Gastroesophageal sphincter (tissue), 4 donors: ENCODE measurements at regions not wholly inside any gene's neighbourhood (a gene's known extent, or its start where the extent isn't known, plus 50 kb on each side); places are given as distances from the start of the nearest gene placed in this dataset.

Experiments used
- ATAC-seq: fragments of 150-250 bp; one replicate; pipeline ENCODE4 v1.9.1; 2016; ENCODE audit warnings: mild to moderate bottlenecking, moderate library complexity
- H3K27ac ChIP-seq, 4 donors: fragments of 200-600 bp; sonication (generic) in 3 of 4; 1 replicate in 3 of 4; 2 replicates in 1 of 4; pipeline ENCODE4 v1.5.1; 2016 to 2019
- H3K27me3 ChIP-seq: fragments of 200-600 bp; sonication (generic); one replicate; pipeline ENCODE4 v1.5.1; 2019
- H3K36me3 ChIP-seq, 2 donors: fragments of 200-600 bp; sonication (generic); one replicate each; pipeline ENCODE4 v1.5.1; 2019; ENCODE audit warnings: control low read depth in 1 of 2
- H3K4me1 ChIP-seq, 3 donors: fragments of 200-600 bp; sonication (generic); 1 replicate in 2 of 3; 2 replicates in 1 of 3; pipeline ENCODE4 v1.5.1; 2016 to 2019; ENCODE audit warnings: control low read depth in 2 of 3
- H3K4me3 ChIP-seq, 2 donors: fragments of 200-600 bp; sonication (generic); one replicate each; pipeline ENCODE4 v1.5.1; 2019; ENCODE audit warnings: mild to moderate bottlenecking in 1 of 2, moderate library complexity in 1 of 2
- H3K9me3 ChIP-seq, 3 donors: fragments of 200-600 bp; sonication (generic); one replicate each; pipeline ENCODE4 v1.5.1; 2017 to 2019; ENCODE audit warnings: control low read depth in 2 of 3
- CTCF ChIP-seq, 4 experiments: fragments of 200-600 bp in 2 of 4; fragments of 450-650 bp in 2 of 4; sonication (generic) in 1 of 4; IDR thresholded peaks; one replicate each; pipeline ENCODE4 v1.5.1; 2017 to 2019; ENCODE audit warnings: antibody characterized with exemption in 4 of 4, mild to moderate bottlenecking in 2 of 4, moderate library complexity in 2 of 4
- EP300 ChIP-seq: sonication (generic); formaldehyde crosslinking; IDR thresholded peaks from one replicate; pipeline ENCODE4 v1.6.1; 2017; ENCODE audit warnings: antibody characterized with exemption, mild to moderate bottlenecking
- POLR2A ChIP-seq, 2 donors: fragments of 450-650 bp; IDR thresholded peaks; one replicate each; pipeline ENCODE4 v1.6.1; 2017; ENCODE audit warnings: antibody characterized with exemption in 2 of 2, mild to moderate bottlenecking in 2 of 2, moderate library complexity in 1 of 2
- POLR2AphosphoS5 ChIP-seq: sonication (generic); formaldehyde crosslinking; IDR thresholded peaks from one replicate; pipeline ENCODE4 v1.6.1; 2017; ENCODE audit warnings: antibody characterized with exemption
- WGBS, 2 donors: methylation state at CpG; one replicate each; pipeline ENCODE4 v1.1.5; 2018; ENCODE audit warnings: low coverage in 1 of 2; 5-methylcytosine and 5-hydroxymethylcytosine counted together

GRCh38 chr17:36837195-36837938, 99.9 kb upstream of the LHX1 start:
- Histone ChIP-seq H3K9me3 (peaks cover 0 to 8% (median 0%) of the 10 kb centered on the region in 3 donors), H3K27me3 (peaks cover 42% of the 10 kb centered on the region), H3K4me3 (no peak overlapping the region), H3K27ac (no peak overlapping the region), H3K36me3 (no peaks in the 10 kb centered on the region), H3K4me1 (no peaks in the 10 kb centered on the region)
- ATAC-seq: no peak
- 45 to 58% methylated on average over 10 to 12 of the region's 14 CpGs for WGBS, 2 donors
- no peak for TF ChIP-seq EP300
- no peak for TF ChIP-seq POLR2A (IDR thresholded peaks at IDR 0.05)
- TF ChIP-seq POLR2AphosphoS5: no peak
- TF ChIP-seq CTCF (IDR thresholded peaks at IDR 0.05): no peak

GRCh38 chr17:36837939-36838272, 99.4 kb upstream of the LHX1 start:
- Histone ChIP-seq H3K9me3 (peaks cover 0 to 8% (median 0%) of the 10 kb centered on the region in 3 donors), H3K27me3 (peaks cover 43% of the 10 kb centered on the region), H3K4me3 (no peak overlapping the region), H3K27ac (no peak overlapping the region), H3K36me3 (no peaks in the 10 kb centered on the region), H3K4me1 (no peaks in the 10 kb centered on the region)
- WGBS, 2 donors: 41 to 67% methylated on average over 2 to 3 of the region's 3 CpGs
- TF ChIP-seq POLR2A (IDR thresholded peaks at IDR 0.05) (no peak), EP300 (no peak), POLR2AphosphoS5 (no peak), CTCF (IDR thresholded peaks at IDR 0.05) (no peak)
- ATAC-seq: no peak

DNA sequence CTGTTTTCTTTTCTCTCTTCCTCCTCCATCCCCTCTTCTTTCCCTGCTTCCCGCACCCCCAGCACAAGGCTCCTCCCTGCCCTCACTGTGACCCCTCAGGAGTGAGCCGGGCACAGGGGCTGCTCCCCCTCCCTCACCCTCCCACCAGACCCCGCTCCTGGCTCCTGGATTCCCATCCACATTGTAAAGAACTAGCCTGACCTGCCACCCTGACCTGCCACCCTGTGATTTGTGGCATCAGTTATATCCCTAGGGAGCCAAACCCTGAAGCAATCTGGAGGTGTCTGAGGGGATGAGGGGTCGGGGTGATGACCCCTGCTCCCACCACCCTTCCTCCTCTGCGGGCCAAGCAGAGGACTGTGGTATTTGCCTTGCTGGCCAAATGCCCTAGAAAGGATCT, 98.0 kb upstream of the LHX1 start:
- Histone ChIP-seq H3K27me3 (peaks cover 57% of the 10 kb centered on the region), H3K9me3 (peaks cover 0 to 8% (median 0%) of the 10 kb centered on the region in 3 donors), H3K36me3 (no peaks in the 10 kb centered on the region), H3K4me3 (no peak overlapping the region), H3K4me1 (no peaks in the 10 kb centered on the region), H3K27ac (no peak overlapping the region)
- ATAC-seq: no peak
- 0 to 40% methylated on average over 1 of the region's 5 CpGs for WGBS, 2 donors
- TF ChIP-seq CTCF (IDR thresholded peaks at IDR 0.05) (no peak), POLR2A (IDR thresholded peaks at IDR 0.05) (no peak), POLR2AphosphoS5 (no peak), EP300 (no peak)

DNA sequence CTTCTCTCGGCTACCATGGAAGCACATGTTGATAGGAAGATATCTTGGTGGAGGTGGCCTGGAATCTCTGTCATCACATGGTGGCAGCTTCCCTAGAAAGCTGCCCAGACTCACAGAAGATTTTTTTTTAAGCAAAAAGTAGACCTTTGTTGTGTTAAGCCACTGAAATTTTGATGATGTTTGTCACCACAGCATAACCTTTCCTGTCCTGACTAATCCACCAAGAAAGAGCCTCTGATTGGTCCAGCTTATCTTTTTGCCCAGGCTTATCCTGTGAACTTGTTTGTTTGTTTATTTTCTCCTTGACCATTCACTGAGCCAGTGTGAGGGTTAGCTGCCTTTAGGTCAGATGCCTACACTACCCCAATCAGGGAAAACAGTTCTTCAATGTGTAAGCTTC, 96.5 kb upstream of the LHX1 start:
- H3K9me3 ChIP-seq: peaks cover 0 to 8% (median 0%) of the 10 kb centered on the region in 3 donors
- no peak overlapping the region for H3K27ac ChIP-seq
- H3K4me3 ChIP-seq: no peak overlapping the region
- ATAC-seq: no peak
- peaks cover 65% of the 10 kb centered on the region for H3K27me3 ChIP-seq
- 83 to 100% methylated on average over 1 of the region's 1 CpG for WGBS, 2 donors
- TF ChIP-seq POLR2A (IDR thresholded peaks at IDR 0.05) (no peak), EP300 (no peak), CTCF (IDR thresholded peaks at IDR 0.05) (no peak), POLR2AphosphoS5 (no peak)
- H3K36me3 ChIP-seq: no peaks in the 10 kb centered on the region
- H3K4me1 ChIP-seq: no peaks in the 10 kb centered on the region

GRCh38 chr17:36842231-36842819, 95.0 kb upstream of the LHX1 start:
- no peak for ATAC-seq
- TF ChIP-seq POLR2A (IDR thresholded peaks at IDR 0.05) (no peak), EP300 (no peak), CTCF (IDR thresholded peaks at IDR 0.05) (no peak), POLR2AphosphoS5 (no peak)
- H3K9me3 ChIP-seq: peaks cover 0 to 8% (median 0%) of the 10 kb centered on the region in 3 donors
- H3K4me3 ChIP-seq: no peak overlapping the region
- no peaks in the 10 kb centered on the region for H3K4me1 ChIP-seq
- H3K36me3 ChIP-seq: no peaks in the 10 kb centered on the region
- H3K27me3 ChIP-seq: peaks cover 73% of the 10 kb centered on the region
- WGBS, 2 donors: 11 to 13% methylated on average over 4 to 6 of the region's 6 CpGs
- H3K27ac ChIP-seq: no peak overlapping the region
